Activated naive CD8-positive, alpha-beta T cell (primary cell): ENCODE measurements at regions not wholly inside any gene's neighbourhood (a gene's known extent, or its start where the extent isn't known, plus 50 kb on each side); places are given as distances from the start of the nearest gene placed in this dataset.
"Not testable (repeated sequence)": the region's sequence is repeated elsewhere in the genome, so short reads cannot be mapped to it uniquely, and the experiment has no call there.

ENCODE experiments used
- H3K27ac Mint-ChIP-seq: one replicate; pipeline ENCODE4 v1.8.0; 2021; ENCODE audit warnings: mixed read lengths
- H3K27me3 Mint-ChIP-seq: one replicate; pipeline ENCODE4 v1.8.0; 2021; ENCODE audit warnings: mixed read lengths
- H3K36me3 Mint-ChIP-seq: one replicate; pipeline ENCODE4 v1.8.0; 2021; ENCODE audit warnings: mixed read lengths
- H3K4me1 Mint-ChIP-seq: one replicate; pipeline ENCODE4 v1.8.0; 2021; ENCODE audit warnings: low read depth, mixed read lengths
- H3K4me3 Mint-ChIP-seq: one replicate; pipeline ENCODE4 v1.8.0; 2021; ENCODE audit warnings: mild to moderate bottlenecking, mixed read lengths
- H3K9me3 Mint-ChIP-seq: one replicate; pipeline ENCODE4 v1.8.0; 2021; ENCODE audit warnings: low read depth, mixed read lengths

DNA sequence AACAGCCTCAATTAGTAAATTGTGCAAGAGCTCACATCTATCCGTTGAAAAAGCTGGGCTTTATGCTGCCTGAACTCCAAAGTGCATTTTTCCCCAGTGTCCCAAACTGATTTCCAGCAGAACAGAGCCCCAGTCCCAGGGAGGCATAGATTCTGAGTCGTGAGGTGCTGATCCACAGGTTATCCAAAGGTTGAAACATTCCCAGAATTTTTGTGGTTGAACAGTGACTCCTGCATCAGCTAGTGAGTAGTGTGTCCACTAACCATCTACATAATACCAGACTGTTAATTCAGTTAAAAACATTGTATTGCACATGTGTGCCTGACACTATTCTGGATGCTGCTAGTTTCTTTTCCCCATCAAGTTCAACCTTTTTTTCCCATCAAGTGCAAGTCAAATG, 761.5 kb downstream of the GATA3 start:
- no peaks in the 10 kb centered on the region for H3K4me1 Mint-ChIP-seq
- H3K36me3 Mint-ChIP-seq: peaks cover 6% of the 10 kb centered on the region
- H3K27ac Mint-ChIP-seq: peak overlapping the region; percentile 50
- no peak overlapping the region for H3K4me3 Mint-ChIP-seq
- H3K9me3 Mint-ChIP-seq: peaks cover 2% of the 10 kb centered on the region
- H3K27me3 Mint-ChIP-seq: no peaks in the 10 kb centered on the region

DNA sequence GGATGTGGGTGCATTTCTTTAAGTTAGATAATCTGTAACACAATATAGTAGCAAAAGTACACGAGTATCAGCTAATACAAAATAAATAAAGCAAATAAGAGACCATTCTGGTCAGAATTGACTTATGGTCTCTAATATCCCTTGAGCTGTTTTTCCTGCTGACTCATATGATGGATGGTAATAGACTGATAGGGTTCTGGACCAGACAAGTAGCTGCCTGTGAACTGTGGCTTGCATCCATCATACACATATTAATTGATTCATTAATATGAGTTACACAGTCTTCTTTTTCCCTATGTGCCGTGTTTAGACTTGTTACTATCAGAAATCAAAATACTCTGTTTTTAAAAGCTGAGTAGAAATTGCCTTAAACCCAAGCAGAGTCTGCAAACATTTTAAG, 762.8 kb downstream of the GATA3 start:
- no peaks in the 10 kb centered on the region for H3K27me3 Mint-ChIP-seq
- peaks cover 2% of the 10 kb centered on the region for H3K9me3 Mint-ChIP-seq
- no peak overlapping the region for H3K27ac Mint-ChIP-seq
- peaks cover 6% of the 10 kb centered on the region for H3K36me3 Mint-ChIP-seq
- no peak overlapping the region for H3K4me3 Mint-ChIP-seq
- H3K4me1 Mint-ChIP-seq: no peaks in the 10 kb centered on the region

- Mint-ChIP-seq H3K4me3 (no peak overlapping the region), H3K36me3 (no peaks in the 10 kb centered on the region), H3K27me3 (no peaks in the 10 kb centered on the region), H3K9me3 (no peaks in the 10 kb centered on the region), H3K4me1 (peaks cover 7% of the 10 kb centered on the region), H3K27ac (no peak overlapping the region)
Observed at GRCh38 chr10:8825611-8826010, 771.1 kb downstream of the GATA3 start.

DNA sequence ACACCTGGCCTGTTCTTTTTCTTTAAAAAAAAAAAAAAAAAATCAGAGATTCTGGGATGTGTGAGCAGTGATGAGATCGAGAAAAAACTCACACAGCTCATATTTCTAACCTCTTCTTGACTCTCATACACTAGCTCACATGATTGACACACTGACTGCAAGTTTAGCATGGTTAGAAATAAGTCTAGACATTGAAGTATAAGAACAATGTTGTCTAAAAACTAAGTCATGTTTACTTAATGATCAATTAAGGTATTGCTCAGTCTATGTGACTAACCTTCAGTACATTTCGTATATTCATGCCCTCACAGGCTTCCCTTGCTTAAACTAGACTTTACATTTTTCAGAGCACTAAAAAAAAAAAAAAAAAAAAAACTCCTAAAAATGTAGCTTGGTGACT, 775.1 kb downstream of the GATA3 start:
- H3K27me3 Mint-ChIP-seq: no peaks in the 10 kb centered on the region
- H3K9me3 Mint-ChIP-seq: no peaks in the 10 kb centered on the region
- H3K36me3 Mint-ChIP-seq: no peaks in the 10 kb centered on the region
- H3K27ac Mint-ChIP-seq: peak overlapping the region; percentile 47
- no peak overlapping the region for H3K4me3 Mint-ChIP-seq
- H3K4me1 Mint-ChIP-seq: peaks cover 17% of the 10 kb centered on the region

DNA sequence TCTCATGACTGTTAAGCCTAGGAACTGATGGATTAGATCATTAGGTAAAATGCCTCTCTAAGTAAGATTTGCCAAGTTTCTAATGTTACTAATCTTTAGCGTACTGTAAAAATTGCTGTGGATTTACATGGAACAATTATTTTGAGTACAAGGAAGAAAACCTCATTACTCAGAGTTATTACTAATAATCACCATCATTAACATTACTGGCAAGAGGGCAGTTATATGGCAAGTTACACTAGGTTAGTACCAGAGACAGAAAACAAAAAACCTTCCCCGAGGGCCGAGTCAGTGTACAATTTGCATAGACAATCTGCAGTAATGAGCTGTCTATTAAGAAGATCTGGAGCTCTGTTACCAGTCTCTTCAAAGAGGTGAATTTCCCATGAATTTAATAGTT, 775.6 kb downstream of the GATA3 start:
- Mint-ChIP-seq H3K4me1 (peaks cover 20% of the 10 kb centered on the region), H3K27ac (peak overlapping the region; percentile 74), H3K36me3 (no peaks in the 10 kb centered on the region), H3K9me3 (no peaks in the 10 kb centered on the region), H3K27me3 (no peaks in the 10 kb centered on the region), H3K4me3 (no peak overlapping the region)

DNA sequence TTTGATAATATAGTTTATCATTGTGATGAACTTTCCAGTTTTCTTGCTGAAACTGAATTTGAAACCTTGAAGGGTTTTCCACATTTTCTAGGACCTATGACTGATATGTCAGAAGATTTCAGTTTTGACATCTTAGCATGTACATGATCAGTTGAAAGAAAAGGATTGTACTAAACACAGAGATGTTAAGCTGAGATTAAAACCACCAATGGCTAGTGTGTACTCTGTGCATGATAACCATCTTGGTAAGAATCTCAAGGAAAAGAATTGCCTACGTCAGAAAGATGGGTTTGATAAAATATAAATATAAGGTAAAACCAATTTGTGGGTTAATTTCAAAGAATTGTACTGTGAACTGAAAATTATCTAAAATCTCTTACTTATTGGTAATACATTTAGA, 776.4 kb downstream of the GATA3 start:
- H3K27ac Mint-ChIP-seq: peak overlapping the region; percentile 41
- H3K4me1 Mint-ChIP-seq: peaks cover 25% of the 10 kb centered on the region
- H3K9me3 Mint-ChIP-seq: no peaks in the 10 kb centered on the region
- H3K4me3 Mint-ChIP-seq: no peak overlapping the region
- H3K27me3 Mint-ChIP-seq: no peaks in the 10 kb centered on the region
- no peaks in the 10 kb centered on the region for H3K36me3 Mint-ChIP-seq

DNA sequence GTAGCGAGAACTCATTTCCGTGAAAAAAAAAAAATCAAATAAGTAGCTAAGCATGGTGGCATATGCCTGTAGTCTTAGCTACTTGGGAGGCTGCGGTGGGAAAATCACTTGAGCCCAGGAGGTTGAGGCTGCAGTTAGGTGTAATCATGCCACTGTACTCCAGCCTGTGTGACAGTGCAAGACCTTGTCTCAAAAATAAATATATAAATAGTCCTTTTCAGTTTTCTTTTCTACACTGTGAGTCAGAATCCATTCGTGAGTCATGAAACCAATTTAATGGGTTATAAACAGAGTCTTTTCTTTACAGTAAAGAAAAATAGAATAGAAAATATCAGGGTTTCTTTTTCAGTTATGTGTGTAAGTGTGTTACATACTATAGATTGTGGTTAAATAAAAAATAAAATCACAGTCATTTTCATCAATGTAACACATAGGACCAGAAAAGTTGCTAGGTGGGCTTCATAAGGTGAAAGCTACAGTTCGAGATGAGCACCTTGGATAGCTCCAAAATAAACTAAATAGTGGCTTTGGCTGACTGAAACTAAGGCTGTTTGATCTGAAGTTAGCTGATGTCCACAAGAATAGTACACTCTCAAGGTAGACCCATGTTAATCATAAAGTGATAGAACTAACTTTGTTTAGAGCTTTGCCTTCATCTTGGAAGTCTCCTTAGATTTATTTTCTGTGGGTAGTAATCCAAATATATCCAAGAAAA, 781.1 kb downstream of the GATA3 start:
- Mint-ChIP-seq H3K27me3 (no peaks in the 10 kb centered on the region), H3K36me3 (peaks cover 2% of the 10 kb centered on the region), H3K4me1 (peaks cover 22% of the 10 kb centered on the region)

DNA sequence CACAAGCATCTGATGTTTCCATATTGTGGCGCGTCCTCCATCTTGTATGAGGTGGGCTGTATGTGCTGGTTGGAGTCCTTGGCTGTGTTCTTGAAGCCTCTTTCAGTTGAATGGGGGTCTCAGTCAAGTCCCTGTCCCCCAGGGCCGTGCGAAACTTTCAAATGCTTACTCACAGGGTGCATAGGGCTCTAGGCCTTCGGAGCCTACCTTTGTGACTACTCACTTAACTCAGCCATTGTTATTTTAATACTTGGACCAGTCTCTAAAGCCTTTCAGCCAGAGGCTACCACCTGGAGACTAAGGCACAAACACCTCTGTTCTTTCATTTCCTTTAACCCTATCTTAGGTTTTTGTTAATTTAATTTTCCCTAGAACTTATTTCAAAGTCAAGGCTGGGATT, 785.9 kb downstream of the GATA3 start:
- Mint-ChIP-seq H3K4me1 (peaks cover 6% of the 10 kb centered on the region), H3K27me3 (no peaks in the 10 kb centered on the region), H3K27ac (no peak overlapping the region), H3K4me3 (no peak overlapping the region), H3K36me3 (peaks cover 13% of the 10 kb centered on the region), H3K9me3 (peaks cover 22% of the 10 kb centered on the region)

More for the DNA sequence above, 781.1 kb downstream of the GATA3 start:
- H3K27ac Mint-ChIP-seq: peak overlapping the region; percentile 77
- H3K4me3 Mint-ChIP-seq: no peak overlapping the region
- peaks cover 4% of the 10 kb centered on the region for H3K9me3 Mint-ChIP-seq

GRCh38 chr10:8844141-8844540, 789.7 kb downstream of the GATA3 start:
- Mint-ChIP-seq H3K27me3 (no peaks in the 10 kb centered on the region), H3K4me3 (no peak overlapping the region), H3K36me3 (peaks cover 13% of the 10 kb centered on the region), H3K27ac (no peak overlapping the region), H3K4me1 (no peaks in the 10 kb centered on the region), H3K9me3 (peaks cover 17% of the 10 kb centered on the region)

GRCh38 chr10:8852546-8852945, 798.1 kb downstream of the GATA3 start:
- H3K27ac Mint-ChIP-seq: no peak overlapping the region
- peaks cover 4% of the 10 kb centered on the region for H3K27me3 Mint-ChIP-seq
- no peaks in the 10 kb centered on the region for H3K36me3 Mint-ChIP-seq
- H3K9me3 Mint-ChIP-seq: no peaks in the 10 kb centered on the region
- no peaks in the 10 kb centered on the region for H3K4me1 Mint-ChIP-seq
- no peak overlapping the region for H3K4me3 Mint-ChIP-seq

DNA sequence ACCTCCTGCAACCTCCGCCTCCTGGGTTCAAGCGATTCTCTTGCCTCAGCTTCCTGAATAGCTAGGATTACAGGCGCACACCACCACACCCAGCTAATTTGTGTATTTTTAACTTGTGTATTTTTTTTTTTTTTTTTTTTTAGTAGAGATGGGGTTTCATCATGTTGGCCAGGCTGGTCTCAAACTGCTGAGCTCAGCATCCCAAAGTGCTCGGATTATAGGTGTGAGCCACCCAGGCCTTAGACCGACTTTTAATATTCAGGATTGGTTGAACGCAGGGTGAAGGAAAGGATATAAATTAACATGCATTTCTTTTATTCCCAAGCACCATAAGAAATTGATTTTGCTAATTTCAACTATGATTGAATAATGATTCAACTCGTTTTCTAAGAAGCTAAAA, 798.6 kb downstream of the GATA3 start:
- H3K27ac Mint-ChIP-seq: no peak overlapping the region
- peaks cover 4% of the 10 kb centered on the region for H3K27me3 Mint-ChIP-seq
- H3K4me3 Mint-ChIP-seq: no peak overlapping the region
- no peaks in the 10 kb centered on the region for H3K36me3 Mint-ChIP-seq
- H3K4me1 Mint-ChIP-seq: no peaks in the 10 kb centered on the region
- H3K9me3 Mint-ChIP-seq: no peaks in the 10 kb centered on the region

DNA sequence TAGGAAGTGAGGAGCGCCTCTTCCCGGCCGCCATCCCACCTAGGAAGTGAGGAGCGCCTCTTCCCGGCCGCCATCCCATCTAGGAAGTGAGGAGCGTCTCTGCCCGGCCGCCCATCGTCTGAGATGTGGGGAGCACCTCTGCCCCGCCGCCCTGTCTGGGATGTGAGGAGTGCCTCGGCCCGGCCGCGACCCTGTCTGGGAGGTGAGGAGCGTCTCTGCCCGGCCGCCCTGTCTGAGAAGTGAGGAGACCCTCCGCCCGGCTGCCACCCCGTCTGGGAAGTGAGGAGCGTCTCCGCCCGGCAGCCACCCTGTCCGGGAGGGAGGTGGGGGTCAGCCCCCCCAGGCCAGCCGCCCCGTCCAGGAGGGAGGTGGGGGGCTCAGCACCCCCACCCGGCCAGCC, 814.4 kb downstream of the GATA3 start:
- not testable (repeated sequence) for H3K4me3 Mint-ChIP-seq, H3K36me3 Mint-ChIP-seq, H3K4me1 Mint-ChIP-seq, H3K27me3 Mint-ChIP-seq, H3K9me3 Mint-ChIP-seq, H3K27ac Mint-ChIP-seq

- Mint-ChIP-seq H3K4me1 (peaks cover 3% of the 10 kb centered on the region), H3K27ac (no peak overlapping the region), H3K9me3 (no peaks in the 10 kb centered on the region), H3K36me3 (no peaks in the 10 kb centered on the region), H3K4me3 (no peak overlapping the region), H3K27me3 (no peaks in the 10 kb centered on the region)
Observed at GRCh38 chr10:8873310-8873709, 818.8 kb downstream of the GATA3 start.

GRCh38 chr10:8874268-8874667, 819.8 kb downstream of the GATA3 start:
- Mint-ChIP-seq H3K9me3 (no peaks in the 10 kb centered on the region), H3K4me3 (no peak overlapping the region), H3K27me3 (no peaks in the 10 kb centered on the region), H3K27ac (no peak overlapping the region), H3K36me3 (no peaks in the 10 kb centered on the region), H3K4me1 (peaks cover 3% of the 10 kb centered on the region)

DNA sequence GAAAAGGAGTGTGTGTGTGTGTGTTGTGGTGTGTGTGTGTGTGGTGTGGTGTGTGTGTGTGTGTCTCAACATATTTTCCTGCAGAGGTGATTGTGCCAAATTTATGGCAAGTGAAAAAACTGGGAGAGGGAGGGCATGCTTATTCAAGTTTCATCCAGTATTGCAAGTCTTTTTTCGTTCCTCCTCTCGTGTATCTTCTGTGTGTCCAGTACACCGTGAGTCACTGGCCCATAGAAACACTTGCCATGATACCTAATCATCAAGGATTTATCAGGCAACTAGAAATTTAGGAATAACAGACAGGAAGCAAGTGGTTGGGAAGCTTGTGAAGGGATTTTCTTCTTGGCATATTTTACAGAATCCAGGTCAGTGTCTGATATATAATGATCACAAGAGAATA, 820.5 kb downstream of the GATA3 start:
- Mint-ChIP-seq H3K36me3 (no peaks in the 10 kb centered on the region), H3K9me3 (no peaks in the 10 kb centered on the region), H3K27ac (no peak overlapping the region), H3K4me3 (no peak overlapping the region), H3K4me1 (peaks cover 3% of the 10 kb centered on the region), H3K27me3 (no peaks in the 10 kb centered on the region)

- Mint-ChIP-seq H3K4me3 (no peak overlapping the region), H3K36me3 (no peaks in the 10 kb centered on the region), H3K27me3 (no peaks in the 10 kb centered on the region), H3K9me3 (no peaks in the 10 kb centered on the region), H3K4me1 (peaks cover 3% of the 10 kb centered on the region), H3K27ac (no peak overlapping the region)
Observed at GRCh38 chr10:8876171-8876570, 821.7 kb downstream of the GATA3 start.
